Thyroid gland (tissue), 4 donors: ENCODE measurements at regions not wholly inside any gene's neighbourhood (a gene's known extent, or its start where the extent isn't known, plus 50 kb on each side); places are given as distances from the start of the nearest gene placed in this dataset.
"Not testable (repeated sequence)": the region's sequence is repeated elsewhere in the genome, so short reads cannot be mapped to it uniquely, and the experiment has no call there.

Experiments
- DNase-seq, 2 donors: peaks; one replicate each; pipeline ENCODE4 v3.0.0-alpha.2; 2019
- H3K27ac ChIP-seq, 3 donors: fragments of 200-600 bp; sonication (generic); 1 replicate in 2 of 3; 2 replicates in 1 of 3; pipeline ENCODE4 v1.5.1; 2016 to 2019; ENCODE audit warnings: mild to moderate bottlenecking in 1 of 3, moderate library complexity in 1 of 3
- H3K27me3 ChIP-seq: fragments of 200-600 bp; sonication (generic); one replicate; pipeline ENCODE4 v1.5.1; 2019
- H3K36me3 ChIP-seq, 2 donors: fragments of 200-600 bp; sonication (generic); one replicate each; pipeline ENCODE4 v1.5.1; 2016 to 2019
- H3K4me1 ChIP-seq, 2 donors: fragments of 200-600 bp; sonication (generic); one replicate each; pipeline ENCODE4 v1.5.1; 2017 to 2019
- H3K4me3 ChIP-seq, 3 donors: fragments of 200-600 bp; sonication (generic); replicated peaks in 1 of 3; 1 replicate in 2 of 3; 2 replicates in 1 of 3; pipeline ENCODE4 v1.5.1; 2016; ENCODE audit warnings: mild to moderate bottlenecking in 1 of 3
- H3K9me3 ChIP-seq: fragments of 200-600 bp; sonication (generic); one replicate; pipeline ENCODE4 v1.5.1; 2017
- POLR2A ChIP-seq, 2 donors: fragments of 450-650 bp; IDR thresholded peaks; one replicate each; pipeline ENCODE4 v1.6.1; 2017; ENCODE audit warnings: antibody characterized with exemption in 2 of 2, mild to moderate bottlenecking in 2 of 2, moderate library complexity in 1 of 2
- WGBS, 2 donors: methylation state at CpG; one replicate each; pipeline ENCODE4 v1.1.5; 2017; 5-methylcytosine and 5-hydroxymethylcytosine counted together
- intact Hi-C: fragments of 100-400 bp; cut with DNase I; formaldehyde crosslinking; loops from one replicate; pipeline ENCODE4 v1.15.1; 2023
- TF ChIP-seq, protein P1 (sequence below), 6 experiments: fragments of 200-600 bp in 3 of 6; fragments of 450-650 bp in 3 of 6; sonication (generic) in 3 of 6; IDR thresholded peaks; one replicate each; pipeline ENCODE4 v1.5.1; 2016 to 2019; ENCODE audit warnings: antibody characterized with exemption in 6 of 6, mild to moderate bottlenecking in 2 of 6, inconsistent platforms in 1 of 6, moderate library complexity in 1 of 6

DNA sequence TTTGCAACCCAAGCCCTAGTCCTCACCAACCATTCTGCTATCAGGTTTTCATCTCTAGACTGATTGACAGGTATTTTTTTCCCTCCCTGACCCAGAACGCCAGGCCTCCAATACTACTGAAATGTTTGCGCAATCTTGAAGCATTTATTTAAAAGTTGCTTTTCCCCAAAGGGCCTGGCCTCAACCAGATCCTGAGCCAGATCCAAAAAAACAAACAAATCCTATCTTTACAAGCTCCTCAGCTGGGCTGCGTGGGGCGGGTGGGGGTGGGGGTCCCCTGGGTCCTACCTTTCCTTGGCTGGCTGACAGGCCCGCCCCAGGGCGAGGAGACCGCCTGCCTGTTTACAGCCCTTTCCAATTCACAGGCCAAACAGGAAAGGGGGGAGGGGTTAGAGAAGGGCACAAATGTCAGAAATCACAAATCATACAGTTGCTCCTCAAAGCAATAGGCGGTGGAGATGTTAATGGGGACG lies 98.8 kb downstream of the FOXD2 start:
- H3K4me3 ChIP-seq = no peak overlapping the region
- no peaks in the 10 kb centered on the region for H3K27me3 ChIP-seq
- no peak overlapping the region for H3K27ac ChIP-seq
- no peak for TF ChIP-seq POLR2A (IDR thresholded peaks at IDR 0.05)
- TF ChIP-seq, protein P1, sequence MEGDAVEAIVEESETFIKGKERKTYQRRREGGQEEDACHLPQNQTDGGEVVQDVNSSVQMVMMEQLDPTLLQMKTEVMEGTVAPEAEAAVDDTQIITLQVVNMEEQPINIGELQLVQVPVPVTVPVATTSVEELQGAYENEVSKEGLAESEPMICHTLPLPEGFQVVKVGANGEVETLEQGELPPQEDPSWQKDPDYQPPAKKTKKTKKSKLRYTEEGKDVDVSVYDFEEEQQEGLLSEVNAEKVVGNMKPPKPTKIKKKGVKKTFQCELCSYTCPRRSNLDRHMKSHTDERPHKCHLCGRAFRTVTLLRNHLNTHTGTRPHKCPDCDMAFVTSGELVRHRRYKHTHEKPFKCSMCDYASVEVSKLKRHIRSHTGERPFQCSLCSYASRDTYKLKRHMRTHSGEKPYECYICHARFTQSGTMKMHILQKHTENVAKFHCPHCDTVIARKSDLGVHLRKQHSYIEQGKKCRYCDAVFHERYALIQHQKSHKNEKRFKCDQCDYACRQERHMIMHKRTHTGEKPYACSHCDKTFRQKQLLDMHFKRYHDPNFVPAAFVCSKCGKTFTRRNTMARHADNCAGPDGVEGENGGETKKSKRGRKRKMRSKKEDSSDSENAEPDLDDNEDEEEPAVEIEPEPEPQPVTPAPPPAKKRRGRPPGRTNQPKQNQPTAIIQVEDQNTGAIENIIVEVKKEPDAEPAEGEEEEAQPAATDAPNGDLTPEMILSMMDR (IDR thresholded peaks at IDR 0.05) = no peak
- WGBS, 2 donors = 51 to 55% methylated on average over 9 of the region's 9 CpGs
- intact Hi-C loops = no loop called here
- no peak for DNase-seq
- H3K9me3 ChIP-seq = no peaks in the 10 kb centered on the region
- no peaks in the 10 kb centered on the region for H3K36me3 ChIP-seq
- H3K4me1 ChIP-seq = peaks cover 0 to 12% of the 10 kb centered on the region in 2 donors

DNA sequence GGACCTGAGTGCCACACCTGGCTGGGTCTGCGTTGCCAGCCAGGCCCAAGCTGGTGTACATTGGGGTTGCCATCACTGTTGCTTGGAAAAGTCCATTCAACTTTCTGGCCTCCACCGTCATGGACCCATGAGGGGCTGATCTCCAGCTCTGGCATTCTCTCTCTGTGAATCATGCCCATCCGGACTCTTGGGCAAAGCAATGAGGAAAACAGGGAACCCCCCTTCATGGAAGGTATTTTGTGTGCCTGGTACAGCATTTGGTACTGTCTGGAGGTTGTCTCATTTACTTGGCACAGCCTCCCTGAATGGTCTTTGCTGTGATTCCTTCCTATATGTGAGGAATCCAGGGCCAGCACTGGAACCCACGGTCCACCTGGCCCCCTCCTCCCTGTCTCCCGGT lies 99.4 kb downstream of the FOXD2 start:
- TF ChIP-seq POLR2A (IDR thresholded peaks at IDR 0.05) = no peak
- TF ChIP-seq, protein P1 (IDR thresholded peaks at IDR 0.05) = no peak
- DNase-seq = no peak
- Histone ChIP-seq H3K9me3 (no peaks in the 10 kb centered on the region), H3K27ac (no peak overlapping the region), H3K36me3 (no peaks in the 10 kb centered on the region), H3K4me3 (no peak overlapping the region), H3K27me3 (no peaks in the 10 kb centered on the region), H3K4me1 (peaks cover 0 to 12% of the 10 kb centered on the region in 2 donors)
- 77 to 92% methylated on average over 4 to 5 of the region's 5 CpGs for WGBS, 2 donors
- intact Hi-C loops = no loop called here

DNA sequence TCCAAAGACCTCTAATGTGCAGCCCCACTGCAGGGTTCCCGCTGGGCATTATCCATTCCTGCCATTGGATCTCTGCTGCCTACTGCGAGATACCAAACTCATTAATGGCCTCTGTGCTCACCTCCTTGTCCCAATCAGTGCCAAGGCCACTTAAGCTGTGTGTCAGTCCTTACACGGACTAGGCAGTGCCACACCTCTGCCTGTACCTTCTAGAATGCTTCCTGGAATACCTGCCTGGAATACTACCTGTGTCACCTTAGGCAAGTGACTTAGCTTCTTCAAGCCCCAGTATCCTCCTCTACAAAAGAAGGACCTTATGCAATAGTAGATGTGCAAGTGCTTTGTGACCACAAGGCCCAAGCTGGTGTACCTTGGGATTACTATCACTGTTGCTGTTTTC lies 100.1 kb downstream of the FOXD2 start:
- TF ChIP-seq, protein P1 (IDR thresholded peaks at IDR 0.05) = no peak
- TF ChIP-seq POLR2A (IDR thresholded peaks at IDR 0.05) = no peak
- intact Hi-C loops = no loop called here
- WGBS, 2 donors = 58 to 73% methylated on average over 3 of the region's 3 CpGs
- no peaks in the 10 kb centered on the region for H3K9me3 ChIP-seq
- H3K36me3 ChIP-seq = no peaks in the 10 kb centered on the region
- no peak for DNase-seq
- H3K27ac ChIP-seq = no peak overlapping the region
- H3K4me1 ChIP-seq = peaks cover 0 to 9% of the 10 kb centered on the region in 2 donors
- no peak overlapping the region for H3K4me3 ChIP-seq
- no peaks in the 10 kb centered on the region for H3K27me3 ChIP-seq

DNA sequence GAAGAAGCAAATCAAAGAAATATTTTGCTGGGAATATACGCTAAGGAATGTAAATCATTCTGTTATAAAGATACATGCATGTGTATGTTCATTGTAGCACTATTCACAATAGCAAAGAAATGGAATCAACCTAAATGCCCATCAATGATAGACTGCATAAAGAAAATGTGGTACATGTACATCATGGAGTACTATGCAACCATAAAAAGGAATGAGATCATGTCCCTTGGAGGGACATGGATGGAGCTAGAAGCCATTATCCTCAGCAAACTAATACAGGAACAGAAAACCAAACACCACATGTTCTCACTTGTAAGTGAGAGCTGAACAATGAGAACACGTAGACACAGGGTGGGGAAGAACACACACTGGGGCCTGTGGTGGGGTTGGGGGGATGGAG lies 100.7 kb downstream of the FOXD2 start:
- DNase-seq, H3K9me3 ChIP-seq, H3K27ac ChIP-seq, H3K27me3 ChIP-seq, H3K36me3 ChIP-seq, H3K4me1 ChIP-seq, H3K4me3 ChIP-seq, intact Hi-C loops: not testable (repeated sequence)
- WGBS, 2 donors = 90 to 97% methylated on average over 2 of the region's 2 CpGs

DNA sequence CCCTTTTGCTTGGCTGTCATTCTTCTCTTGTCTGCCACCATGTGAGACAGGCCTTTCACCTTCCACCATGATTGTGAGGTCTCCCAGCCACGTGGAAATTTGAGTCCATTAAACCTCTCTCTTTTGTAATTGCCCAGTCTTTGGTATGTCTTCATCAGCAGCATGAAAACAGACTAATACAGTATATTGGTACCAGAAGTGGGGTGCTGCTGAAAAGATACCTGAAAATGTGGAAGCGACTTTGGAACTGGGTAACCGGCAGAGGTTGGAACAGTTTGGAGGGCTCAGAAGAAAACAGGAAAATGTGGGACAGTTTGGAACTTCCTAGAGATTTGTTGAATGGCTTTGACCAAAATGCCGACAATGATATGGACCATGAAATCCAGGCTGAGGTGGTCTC lies 103.9 kb downstream of the FOXD2 start:
- H3K36me3 ChIP-seq, intact Hi-C loops, H3K9me3 ChIP-seq, H3K4me1 ChIP-seq, H3K27me3 ChIP-seq, H3K27ac ChIP-seq, DNase-seq, H3K4me3 ChIP-seq: not testable (repeated sequence)
- WGBS, 2 donors = 91 to 94% methylated on average over 4 of the region's 4 CpGs

DNA sequence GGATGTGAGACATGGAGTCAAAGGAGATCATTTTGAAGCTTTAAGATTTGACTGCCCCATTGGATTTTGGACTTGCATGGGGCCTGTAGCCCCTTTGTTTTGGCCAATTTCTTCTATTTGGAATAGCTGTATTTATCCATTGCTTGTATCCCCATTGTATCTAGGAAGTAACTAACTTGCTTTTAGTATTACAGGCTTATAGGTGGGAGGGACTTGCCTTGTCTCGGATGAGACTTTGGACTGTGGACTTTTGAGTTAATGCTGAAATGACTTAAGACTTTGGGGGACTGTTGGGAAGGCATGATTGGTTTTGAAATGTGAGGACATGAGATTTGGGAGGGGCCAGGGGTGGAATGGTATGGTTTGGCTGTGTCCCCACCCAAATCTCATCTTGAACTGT lies 105.2 kb downstream of the FOXD2 start:
- DNase-seq, intact Hi-C loops, H3K4me3 ChIP-seq, H3K36me3 ChIP-seq, H3K27ac ChIP-seq, H3K27me3 ChIP-seq, H3K9me3 ChIP-seq, H3K4me1 ChIP-seq: not testable (repeated sequence)
- WGBS, 2 donors = 97 to 100% methylated on average over 1 of the region's 1 CpG

DNA sequence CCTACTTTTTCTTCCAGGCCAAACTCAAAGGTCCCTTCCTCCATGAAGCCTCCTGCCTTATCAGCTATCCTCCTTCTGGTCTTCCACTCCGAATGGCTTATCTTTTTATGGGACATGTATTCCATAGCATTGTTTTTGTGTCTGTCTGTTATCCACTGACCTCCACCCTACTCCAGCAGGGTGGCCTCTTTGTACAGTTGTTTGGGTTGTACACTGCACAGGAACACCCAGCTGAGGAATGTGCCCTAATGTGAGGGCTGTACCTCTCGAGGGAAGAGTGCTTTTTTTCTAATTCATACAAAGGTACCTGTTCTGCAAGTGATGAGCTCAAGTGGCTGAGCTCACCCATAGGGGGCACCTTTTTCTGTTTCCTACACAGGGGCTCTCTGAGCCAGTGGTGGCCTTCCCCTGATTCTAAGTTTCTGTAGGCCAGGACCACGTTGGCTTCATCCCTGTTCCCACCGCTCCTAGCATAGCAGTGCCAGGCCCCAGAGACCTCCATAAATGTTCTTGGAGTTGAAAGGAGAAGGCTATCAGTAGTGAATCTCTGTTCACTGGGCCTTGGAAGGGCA lies 108.2 kb downstream of the FOXD2 start:
- intact Hi-C loops = no loop called here
- TF ChIP-seq, protein P1 (IDR thresholded peaks at IDR 0.05) = no peak
- no peak for TF ChIP-seq POLR2A (IDR thresholded peaks at IDR 0.05)
- Histone ChIP-seq H3K4me3 (no peak overlapping the region), H3K27me3 (no peaks in the 10 kb centered on the region), H3K4me1 (peaks cover 3 to 13% of the 10 kb centered on the region in 2 donors), H3K9me3 (no peaks in the 10 kb centered on the region), H3K27ac (no peak overlapping the region), H3K36me3 (no peaks in the 10 kb centered on the region)
- DNase-seq = no peak
- WGBS, 2 donors = 83 to 89% methylated on average over 4 of the region's 4 CpGs
